ENCODE measurements at regions not wholly inside any gene's neighbourhood (a gene's known extent, or its start where the extent isn't known, plus 50 kb on each side); places are given as distances from the start of the nearest gene placed in this dataset.

- ATAC-seq = no peak
- no peaks in the 10 kb centered on the region for H3K27me3 ChIP-seq (ENCODE audit: control insufficient read depth, insufficient read depth, low read length)
- peaks cover 8% of the 10 kb centered on the region for H3K4me1 ChIP-seq (ENCODE audit: control insufficient read depth, insufficient read depth, low read length)
- no TSS peak for BruUV-seq (replicated peaks)
- no peak overlapping the region for H3K4me3 ChIP-seq (ENCODE audit: low read depth in 2 of 2, low read length in 2 of 2)
- ChIA-PET CTCF (no interaction called here), POLR2A (no interaction called here)
- H3K9me3 ChIP-seq (ENCODE audit: control insufficient read depth, insufficient read depth, low read depth, low read length) = no peaks in the 10 kb centered on the region
- in situ Hi-C loops (cut with HindIII; ENCODE audit: low pct_unique_long_range_greater_than_20kb, low sequenced_read_pairs) = no loop called here
- TF ChIP-seq SIN3A (IDR thresholded peaks at IDR 0.05; ENCODE audit: borderline replicate concordance, insufficient read depth, low read depth, low read length) (no peak), CTCF (IDR thresholded peaks at IDR 0.05) (no peak), REST (IDR thresholded peaks at IDR 0.05; ENCODE audit: insufficient read depth in 1 of 2, low read depth in 2 of 2, low read length in 1 of 2) (no peak), POLR2AphosphoS5 (IDR thresholded peaks at IDR 0.05; ENCODE audit: low read depth, low read length) (no peak), TCF7L2 (IDR thresholded peaks at IDR 0.05; ENCODE audit: low read depth, low read length) (no peak)
- no peak overlapping the region for H3K27ac ChIP-seq (ENCODE audit: low read length)
- intact Hi-C loops (cut with micrococcal nuclease; ENCODE audit: unreplicated experiment) = no loop called here
- DNase-seq (ENCODE audit: low read depth, low spot score) = no peak
- no peaks in the 10 kb centered on the region for H3K36me3 ChIP-seq (ENCODE audit: control insufficient read depth, insufficient read depth, low read length)
These were observed 180.6 kb downstream of the FAM43A start for GRCh38 chr3:194866236-194866635.

- Histone ChIP-seq H3K4me3 (ENCODE audit: low read depth in 2 of 2, low read length in 2 of 2) (no peak overlapping the region), H3K36me3 (ENCODE audit: control insufficient read depth, insufficient read depth, low read length) (no peaks in the 10 kb centered on the region), H3K4me1 (ENCODE audit: control insufficient read depth, insufficient read depth, low read length) (peaks cover 20% of the 10 kb centered on the region), H3K27me3 (ENCODE audit: control insufficient read depth, insufficient read depth, low read length) (no peaks in the 10 kb centered on the region), H3K9me3 (ENCODE audit: control insufficient read depth, insufficient read depth, low read depth, low read length) (no peaks in the 10 kb centered on the region), H3K27ac (ENCODE audit: low read length) (no peak overlapping the region)
- no peak for TF ChIP-seq CTCF (IDR thresholded peaks at IDR 0.05)
- no peak for TF ChIP-seq POLR2AphosphoS5 (IDR thresholded peaks at IDR 0.05; ENCODE audit: low read depth, low read length)
- TF ChIP-seq SIN3A (IDR thresholded peaks at IDR 0.05; ENCODE audit: borderline replicate concordance, insufficient read depth, low read depth, low read length) = no peak
- no peak for TF ChIP-seq TCF7L2 (IDR thresholded peaks at IDR 0.05; ENCODE audit: low read depth, low read length)
- no peak for TF ChIP-seq REST (IDR thresholded peaks at IDR 0.05; ENCODE audit: insufficient read depth in 1 of 2, low read depth in 2 of 2, low read length in 1 of 2)
- ChIA-PET POLR2A (no interaction called here), CTCF (no interaction called here)
- ATAC-seq = no peak
- no peak for DNase-seq (ENCODE audit: low read depth, low spot score)
- intact Hi-C loops (cut with micrococcal nuclease; ENCODE audit: unreplicated experiment) = no loop called here
- BruUV-seq (replicated peaks) = no TSS peak
- in situ Hi-C loops (cut with HindIII; ENCODE audit: low pct_unique_long_range_greater_than_20kb, low sequenced_read_pairs) = no loop called here
These were observed 181.7 kb downstream of the FAM43A start for GRCh38 chr3:194867270-194867983.

All from Panc1 (cell line).